HG02642 (cell line): ENCODE measurements at regions not wholly inside any gene's neighbourhood (a gene's known extent, or its start where the extent isn't known, plus 50 kb on each side); places are given as distances from the start of the nearest gene placed in this dataset.

Source experiments
- ATAC-seq: cut with Tn5 transposase; IDR thresholded peaks from one replicate; pipeline ENCODE4 v1.9.1; 2021; ENCODE audit warnings: mild to moderate bottlenecking; ENCODE audit not compliant: unreplicated experiment, poor library complexity

DNA sequence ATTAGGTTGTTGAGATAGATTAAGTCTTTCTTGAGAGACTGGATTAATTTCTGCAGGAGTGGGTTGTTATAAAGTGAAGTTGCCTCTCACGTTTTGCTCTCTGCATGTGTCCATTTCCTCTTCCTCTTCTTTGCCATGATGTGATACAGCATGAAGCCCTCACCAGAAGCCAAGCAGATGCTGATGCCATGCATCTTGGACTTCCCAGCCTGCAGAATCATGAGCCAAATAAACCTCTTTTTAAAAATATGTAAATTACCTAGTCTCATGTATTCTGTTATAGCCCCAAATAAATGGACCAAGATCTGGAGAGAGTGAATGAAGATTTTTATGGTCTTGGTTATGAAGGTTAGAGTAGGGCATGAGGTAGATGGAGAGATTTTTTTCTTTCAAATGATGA is 111.6 kb upstream of the MAN1A1 start:
- no peak for ATAC-seq

DNA sequence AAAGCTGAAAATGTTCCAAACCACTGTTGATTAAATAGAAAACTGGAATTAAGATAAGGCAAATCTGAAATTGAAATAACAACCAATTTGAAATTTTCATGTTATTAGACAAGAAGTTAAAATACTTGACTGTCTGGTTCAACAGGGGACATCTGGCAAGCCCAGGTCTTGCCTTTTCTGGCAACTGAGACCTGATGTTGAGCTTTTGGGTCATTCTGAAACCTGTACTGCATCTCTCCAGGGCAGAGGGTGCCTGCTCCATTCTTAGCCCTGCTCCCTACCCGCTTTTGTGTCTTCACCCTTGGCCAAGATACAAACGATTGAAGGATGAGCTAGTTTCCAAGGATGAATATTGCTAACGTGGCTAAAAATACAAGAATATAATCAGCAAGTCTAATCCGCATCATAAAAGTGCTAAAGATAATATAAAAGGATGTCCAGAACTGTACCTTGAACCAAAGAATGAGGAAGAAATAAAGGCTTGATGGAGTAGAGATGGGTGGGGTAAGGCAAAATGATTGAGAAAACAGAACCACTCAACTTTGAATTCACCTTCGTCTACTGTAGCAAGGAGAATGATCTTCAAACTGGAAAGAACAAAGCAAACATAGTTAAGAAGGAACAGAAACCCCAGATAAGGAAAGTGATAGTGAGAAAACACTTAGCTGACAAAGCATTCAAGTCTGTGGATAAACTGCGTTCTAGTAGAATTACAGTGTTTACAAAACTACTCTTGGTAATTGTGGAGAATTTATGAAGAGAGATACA is 109.8 kb upstream of the MAN1A1 start:
- peak; percentile 65 for ATAC-seq

DNA sequence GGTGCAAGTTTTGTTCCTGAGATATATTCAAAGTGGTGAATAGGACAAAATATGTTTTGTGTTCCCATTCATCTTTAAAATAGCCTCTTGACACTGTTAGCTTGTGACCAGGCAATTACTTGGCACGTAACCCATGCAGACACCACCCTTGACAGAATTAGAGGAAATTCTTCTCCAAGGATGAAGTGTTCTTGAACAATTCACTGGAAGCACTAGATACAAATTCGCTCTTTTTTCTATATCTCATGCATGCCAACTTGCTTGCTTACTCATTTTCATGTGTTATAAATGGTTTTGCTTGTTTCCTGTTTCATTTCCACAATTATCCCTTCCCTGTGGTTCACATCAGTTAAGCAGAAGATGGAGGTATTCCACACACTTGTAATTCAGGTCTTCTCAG is 105.2 kb upstream of the MAN1A1 start:
- no peak for ATAC-seq

DNA sequence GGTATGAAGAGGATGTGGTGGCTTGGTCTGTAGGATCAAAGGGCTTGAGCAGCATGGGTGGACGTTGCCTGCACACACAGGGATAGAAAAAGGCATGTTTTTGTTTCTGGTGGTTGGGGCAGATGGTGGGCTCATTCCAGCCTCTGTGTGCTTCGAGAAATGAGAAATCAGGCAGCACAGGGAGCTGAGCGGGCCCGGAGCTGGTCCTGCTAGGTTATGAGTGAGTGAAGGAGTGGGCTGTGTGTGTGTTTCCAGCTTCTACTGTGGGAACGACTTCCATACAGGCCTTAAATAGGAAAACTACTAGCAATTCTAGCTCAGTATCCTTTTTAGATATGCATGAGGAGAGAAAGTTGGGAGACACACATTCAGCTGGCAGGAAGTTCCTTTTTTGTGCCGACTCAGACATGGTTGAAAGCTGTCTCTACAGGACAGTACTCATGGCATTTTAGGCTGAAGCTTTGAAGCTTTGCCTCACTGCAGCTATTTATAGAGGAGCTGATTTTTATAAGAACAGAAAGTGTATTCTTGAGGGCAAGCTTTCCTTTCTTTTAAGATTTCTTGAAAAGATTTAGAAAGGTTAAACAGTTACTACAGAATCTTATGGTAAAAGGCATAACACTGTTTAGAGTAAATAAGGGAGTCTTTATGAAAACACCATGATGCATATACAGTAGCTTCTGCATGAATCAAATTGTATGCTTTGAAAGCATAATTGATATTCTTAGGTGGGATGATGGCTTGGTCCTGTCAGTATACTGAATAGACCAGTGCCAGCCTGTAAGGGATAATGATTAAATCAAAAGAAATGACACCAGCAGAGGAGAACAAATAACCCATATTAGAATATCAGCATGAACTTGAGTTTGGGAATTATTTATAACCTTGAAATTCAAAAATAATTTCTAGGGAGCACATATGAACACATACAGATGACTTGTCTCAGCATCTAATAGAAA is 104.0 kb upstream of the MAN1A1 start:
- ATAC-seq = no peak

DNA sequence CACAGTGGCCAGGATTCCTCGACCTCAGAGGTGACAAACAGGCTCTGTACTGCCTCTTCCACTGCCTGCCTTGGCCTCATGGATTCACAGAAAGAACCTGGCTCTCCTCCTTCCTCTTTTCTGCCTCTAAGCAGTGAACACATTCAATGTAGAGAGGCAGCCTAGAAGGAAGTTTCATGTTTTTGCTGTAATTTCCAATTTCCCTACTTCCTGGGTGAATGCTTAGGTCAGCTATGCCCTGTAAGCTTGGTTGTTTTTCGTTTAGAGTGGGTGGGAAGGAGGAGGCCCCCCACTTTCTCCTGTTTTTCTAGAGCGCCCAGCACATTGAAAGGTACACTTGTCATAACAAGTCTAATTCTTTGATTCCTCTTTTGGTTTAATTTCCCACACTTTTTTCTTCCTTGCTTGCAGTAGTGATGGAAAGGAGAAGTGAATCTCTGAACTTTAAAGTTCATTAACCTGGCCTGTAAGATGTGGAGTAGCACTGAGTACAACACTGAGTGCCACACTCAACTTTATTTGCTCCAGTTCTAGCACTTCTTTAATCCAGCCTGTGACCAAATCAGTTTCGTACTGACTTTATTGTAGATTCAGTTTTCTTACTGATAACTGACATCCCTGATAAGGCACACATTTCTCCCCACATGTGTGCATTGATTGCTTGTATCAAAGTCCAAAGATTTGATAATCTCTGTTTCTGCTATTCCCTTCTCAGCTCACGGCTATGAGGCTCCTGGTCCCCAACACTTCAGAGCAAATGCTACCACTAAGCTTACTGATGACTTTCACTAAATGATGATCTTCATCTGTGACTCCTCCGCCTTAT is 100.0 kb upstream of the MAN1A1 start:
- ATAC-seq = no peak

DNA sequence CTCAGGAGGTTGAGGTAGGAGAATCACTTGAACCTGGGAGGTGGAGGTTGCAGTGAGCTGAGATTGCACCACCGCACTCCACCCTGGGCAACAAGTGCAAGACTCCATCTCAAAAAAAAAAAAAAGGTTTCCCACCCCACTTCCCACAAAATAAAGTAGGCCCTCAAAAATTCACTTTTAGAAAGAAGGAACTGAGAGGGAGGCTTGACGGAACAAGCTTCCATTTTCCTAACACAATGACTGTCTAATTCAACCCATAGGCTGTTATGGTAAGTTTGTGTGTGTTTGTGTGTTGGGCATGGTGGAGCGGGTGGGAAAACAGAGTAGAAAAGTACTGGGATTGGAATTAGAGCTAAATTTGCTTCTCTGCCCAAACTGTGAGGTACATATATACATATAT is 98.4 kb upstream of the MAN1A1 start:
- no peak for ATAC-seq

DNA sequence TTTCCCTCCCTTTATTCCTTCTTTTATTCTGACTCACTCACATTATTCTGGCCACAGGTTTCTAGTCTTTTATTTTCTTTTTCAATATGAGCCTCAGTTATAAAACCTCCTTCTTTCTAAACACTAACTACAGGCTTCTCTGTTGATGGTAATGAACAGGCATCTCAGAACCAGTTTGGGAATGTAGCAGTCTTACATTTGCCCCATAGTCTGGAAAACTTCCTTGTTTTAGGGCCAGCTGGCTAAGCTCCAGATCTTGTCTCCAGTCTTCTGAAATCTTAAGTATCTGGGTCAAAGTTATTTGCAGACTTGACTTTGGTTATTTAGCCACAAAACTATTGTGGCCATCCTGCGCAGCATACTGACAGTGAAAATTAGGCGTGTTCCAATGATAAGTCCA is 97.0 kb upstream of the MAN1A1 start:
- no peak for ATAC-seq

DNA sequence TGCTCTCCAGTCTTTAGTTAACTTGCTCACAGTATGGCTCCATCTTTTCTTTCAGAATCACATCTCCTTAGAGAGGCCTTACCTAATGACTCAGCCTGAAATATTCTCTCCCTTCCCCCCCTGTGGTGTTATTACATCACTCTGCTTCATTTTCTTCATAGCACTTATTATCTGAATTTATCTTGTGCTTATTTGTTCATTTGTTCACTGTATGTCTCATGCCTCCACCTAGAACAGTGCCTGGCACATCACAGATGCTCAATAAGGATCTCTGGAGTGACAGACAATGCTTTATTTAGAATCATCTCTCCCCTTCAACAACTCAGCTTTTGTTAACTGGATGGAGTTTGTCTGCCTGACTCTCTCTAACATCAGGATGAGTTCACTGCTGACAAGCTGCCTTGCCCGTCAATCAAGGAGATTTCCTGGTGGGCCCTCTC is 96.6 kb upstream of the MAN1A1 start:
- ATAC-seq = peak; percentile 23

DNA sequence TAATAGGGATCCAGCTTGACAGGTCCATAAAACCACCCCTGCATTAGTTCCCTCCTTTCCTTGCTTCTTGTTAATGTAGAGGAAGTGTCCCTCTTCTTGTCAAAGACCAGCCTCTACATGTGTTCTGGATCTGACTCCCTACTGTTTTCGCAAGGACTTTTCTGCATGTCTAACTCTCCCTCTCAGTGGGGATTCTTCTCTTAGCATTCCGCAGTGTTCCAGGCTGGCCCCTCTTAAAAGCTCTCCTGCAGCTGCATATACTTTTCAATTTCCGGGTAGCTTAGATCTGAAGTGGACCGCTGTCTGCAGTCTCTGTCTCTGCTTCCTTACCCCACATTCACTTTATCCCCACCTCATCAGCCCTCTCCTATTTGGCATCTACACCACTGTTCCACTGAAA is 96.1 kb upstream of the MAN1A1 start:
- ATAC-seq = no peak

DNA sequence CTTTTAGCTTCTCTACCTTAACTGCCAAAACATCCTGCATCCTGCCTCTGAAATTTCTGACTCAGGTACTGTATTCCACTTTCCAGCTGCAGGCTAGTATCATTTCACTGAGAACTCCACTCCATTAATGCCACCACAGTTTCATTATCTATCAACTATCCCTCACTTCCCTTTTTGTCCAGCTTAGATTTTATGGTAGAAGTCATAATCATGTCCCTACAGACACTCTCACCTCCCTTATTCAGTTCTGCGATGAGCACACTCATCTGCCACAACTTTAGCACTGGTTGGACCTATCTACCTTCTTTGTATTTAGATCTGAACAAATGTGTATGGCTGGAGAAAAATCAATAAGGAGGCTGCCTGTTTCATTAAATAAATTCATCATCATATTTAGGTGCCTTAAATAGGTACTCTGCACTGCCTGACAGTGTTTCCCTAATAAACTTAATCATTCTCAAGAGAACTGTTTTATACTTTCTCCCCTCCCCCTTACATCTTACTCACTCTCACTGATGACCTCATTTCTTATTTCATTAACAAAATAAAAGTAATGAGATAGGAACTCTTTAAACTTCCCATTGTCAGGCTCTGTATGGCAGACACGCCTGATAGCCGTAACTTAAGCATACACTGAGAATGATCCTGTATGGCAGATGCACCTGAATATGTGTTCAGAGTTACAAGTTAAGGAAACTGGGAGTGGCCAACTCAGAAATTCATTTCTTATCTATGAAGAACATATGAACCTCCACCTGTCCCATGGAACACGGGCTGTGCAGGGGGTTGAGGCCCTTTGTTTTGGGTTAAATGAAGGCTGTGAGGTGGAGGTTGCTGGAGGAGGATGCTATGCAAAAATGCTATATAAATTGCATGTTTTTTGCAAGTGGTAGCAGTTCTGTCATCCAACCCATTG is 95.3 kb upstream of the MAN1A1 start:
- ATAC-seq = peak; percentile 61

DNA sequence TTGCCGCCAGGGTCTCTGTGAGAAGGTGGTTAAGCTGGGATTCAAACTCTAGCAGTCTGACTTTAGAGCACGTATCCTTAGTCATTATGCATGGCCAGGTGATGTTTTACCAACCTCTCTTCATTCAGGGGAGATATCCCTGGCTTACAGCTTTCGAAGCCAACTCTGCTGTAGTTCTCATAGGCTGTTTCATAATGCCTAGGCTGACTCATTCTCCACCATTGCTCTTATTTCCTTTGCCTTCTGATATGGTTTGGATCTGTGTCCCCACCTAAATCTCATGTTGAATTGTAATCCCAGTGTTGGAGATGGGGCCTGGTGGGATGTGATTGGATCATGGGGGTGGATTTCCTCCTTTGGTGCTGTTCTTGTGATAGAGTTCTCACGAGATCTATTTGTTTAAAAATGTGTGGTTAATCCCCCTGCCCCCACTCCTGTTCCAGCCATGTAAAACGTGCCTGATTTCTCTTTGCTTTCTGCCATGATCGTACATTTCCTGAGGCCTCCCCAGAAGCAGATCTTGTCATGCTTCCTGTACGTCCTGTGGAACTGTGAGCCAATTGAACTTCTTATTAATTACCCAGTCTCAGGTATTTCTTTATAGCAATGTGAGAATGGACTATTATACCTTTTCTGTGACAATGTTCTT is 94.6 kb upstream of the MAN1A1 start:
- no peak for ATAC-seq

DNA sequence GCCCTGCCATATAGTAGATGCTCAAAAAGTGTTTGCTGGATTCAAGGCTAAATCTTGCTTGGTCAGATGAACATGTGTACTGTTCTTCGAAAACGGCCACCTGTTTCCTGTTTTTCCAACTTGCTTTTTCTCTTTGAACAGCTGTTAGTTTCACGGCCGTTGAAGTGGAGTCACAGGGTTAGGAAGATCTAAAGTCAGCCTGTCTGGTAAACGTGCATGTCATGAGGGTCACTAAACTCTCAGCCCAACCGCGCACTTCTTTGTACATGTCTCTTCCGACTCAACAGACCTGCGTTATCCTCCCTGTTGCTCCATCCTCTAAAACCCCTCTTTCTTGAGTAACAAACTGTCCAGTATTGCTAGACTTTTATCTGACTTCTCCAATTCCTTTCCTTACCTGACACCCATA is 93.2 kb upstream of the MAN1A1 start:
- ATAC-seq = peak; percentile 58

DNA sequence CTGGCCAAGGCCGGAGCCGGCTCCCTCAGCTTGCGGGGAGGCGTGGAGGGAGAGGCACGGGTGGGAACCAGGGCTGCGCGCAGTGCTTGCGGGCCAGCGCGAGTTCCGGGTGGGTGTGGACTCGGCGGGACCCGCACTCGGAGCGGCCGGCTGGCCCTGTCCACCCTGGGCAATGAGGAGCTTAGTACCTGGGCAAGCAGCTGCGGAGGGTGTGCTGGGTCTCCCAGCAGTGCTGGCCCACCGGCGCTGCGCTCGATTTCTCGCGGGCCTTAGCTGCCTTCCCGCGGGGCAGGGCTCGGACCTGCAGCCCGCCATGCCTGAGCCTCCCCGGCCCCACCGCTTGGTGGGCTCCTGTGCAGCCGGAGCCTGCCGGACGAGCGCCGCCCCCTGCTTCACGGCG is 91.4 kb upstream of the MAN1A1 start:
- no peak for ATAC-seq

DNA sequence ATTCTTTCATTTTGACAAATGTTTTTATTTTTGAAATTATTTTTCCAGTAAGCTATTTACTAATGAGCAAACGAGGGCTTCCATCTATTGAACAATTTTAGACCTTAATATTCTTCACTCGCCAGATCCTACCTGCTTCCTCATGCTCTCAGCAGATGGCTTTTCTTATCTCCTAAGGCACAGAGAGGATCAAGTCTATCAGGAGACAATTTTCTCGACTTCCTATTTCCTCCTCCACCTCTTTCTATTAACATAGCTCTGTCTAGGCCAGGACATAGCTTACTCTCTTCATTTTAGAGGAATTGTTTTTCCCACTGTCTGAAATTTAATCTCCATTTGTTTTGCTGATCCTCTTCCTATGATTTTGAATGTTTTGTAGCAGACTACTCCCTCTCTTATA is 87.0 kb upstream of the MAN1A1 start:
- no peak for ATAC-seq

DNA sequence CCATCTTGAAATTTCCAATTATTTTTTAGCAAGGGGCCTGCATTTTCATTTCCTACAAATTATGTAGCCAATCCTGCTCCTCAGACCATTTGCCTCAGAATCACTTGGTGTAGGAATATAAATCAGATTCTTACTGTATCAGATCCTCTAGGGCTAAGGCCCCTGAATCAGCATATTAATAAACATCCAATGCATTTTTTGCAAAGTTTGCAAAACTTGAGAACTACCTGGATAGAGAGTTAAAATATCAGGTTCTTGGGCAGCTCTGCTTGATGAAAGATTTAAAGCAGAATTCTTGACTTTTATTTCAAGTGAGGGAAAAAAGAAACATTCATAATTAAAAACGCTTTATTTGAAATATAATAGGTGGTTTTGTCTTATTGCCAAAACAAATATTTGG is 82.2 kb upstream of the MAN1A1 start:
- ATAC-seq = no peak

DNA sequence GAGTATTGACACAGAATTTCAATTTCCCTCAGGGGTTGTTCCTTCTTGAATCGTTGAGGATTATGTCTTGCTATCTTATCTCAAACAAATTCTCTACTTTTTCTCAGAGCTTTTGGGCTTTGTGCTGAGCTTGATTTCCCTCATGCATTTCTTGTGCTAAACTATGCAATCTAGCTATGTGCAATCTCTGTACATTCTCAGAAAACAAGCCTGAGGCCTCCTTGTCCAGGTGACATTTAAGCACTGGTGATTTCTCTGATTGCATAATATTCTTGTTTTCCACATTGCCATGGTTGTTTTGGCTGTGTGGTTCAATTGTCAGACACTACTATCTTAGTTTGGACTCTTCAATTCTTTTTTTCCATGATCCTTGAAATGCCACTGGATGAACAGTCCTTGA is 81.2 kb upstream of the MAN1A1 start:
- no peak for ATAC-seq

DNA sequence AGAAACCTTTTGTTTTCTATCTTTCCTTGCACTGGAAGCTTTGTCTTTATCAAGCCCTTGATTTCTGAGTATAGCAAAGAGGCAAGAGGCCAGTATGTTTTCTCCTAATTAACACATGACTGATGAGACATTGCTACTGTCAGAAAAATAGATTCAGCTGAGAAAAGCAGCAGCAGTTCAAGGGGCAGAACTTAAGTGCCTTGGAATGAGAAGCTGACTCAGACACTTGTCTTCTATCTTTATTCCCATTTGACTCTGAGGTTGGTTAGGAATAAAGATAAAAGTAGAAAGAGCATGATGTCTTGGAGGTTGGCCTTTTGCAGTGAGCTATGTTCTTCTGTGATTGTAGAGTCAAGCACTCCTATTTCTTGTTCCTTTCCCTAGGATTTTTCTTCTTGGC is 79.1 kb upstream of the MAN1A1 start:
- no peak for ATAC-seq

DNA sequence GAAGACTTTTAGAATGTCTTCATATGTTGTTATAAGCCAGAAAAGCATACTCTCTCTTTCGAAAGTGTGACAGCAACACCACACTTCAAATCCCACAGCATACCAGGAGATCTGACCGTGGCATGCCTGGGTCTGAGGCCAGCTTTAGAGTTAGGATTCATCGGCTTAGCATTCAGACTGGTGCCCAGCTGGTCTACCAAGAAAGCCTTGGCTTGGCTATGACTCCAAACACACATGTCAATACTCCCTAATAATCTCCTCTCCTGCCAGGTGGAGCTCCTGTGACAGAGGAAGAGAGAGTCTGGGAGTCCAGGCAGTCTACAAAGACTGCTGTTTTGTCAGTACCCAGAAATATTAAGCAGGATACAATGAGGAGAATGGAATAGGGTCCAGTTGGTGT is 77.1 kb upstream of the MAN1A1 start:
- no peak for ATAC-seq

DNA sequence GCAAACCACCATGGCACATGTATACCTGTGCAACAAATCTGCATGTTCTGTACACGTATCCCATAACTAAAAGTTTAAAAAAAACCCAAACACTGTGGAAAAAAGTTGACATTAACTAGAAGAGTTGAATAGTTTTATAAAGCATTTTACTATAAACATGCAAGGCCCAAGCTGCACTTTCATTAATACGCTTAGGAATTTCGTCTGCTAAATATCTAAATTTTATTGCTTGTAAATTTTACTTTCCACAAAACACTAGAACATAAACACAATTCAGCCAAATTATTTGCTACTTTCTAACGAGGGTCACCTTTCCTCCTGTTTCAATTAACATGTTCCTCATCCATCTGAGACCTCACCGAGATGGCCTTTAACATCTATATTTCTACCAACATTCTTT is 74.4 kb upstream of the MAN1A1 start:
- no peak for ATAC-seq
